Activated CD8-positive, alpha-beta memory T cell treated with anti-CD3 and anti-CD28 coated beads, Interleukin-2, amount 50 U/mL, for 24 hours (primary cell): ENCODE measurements at regions not wholly inside any gene's neighbourhood (a gene's known extent, or its start where the extent isn't known, plus 50 kb on each side); places are given as distances from the start of the nearest gene placed in this dataset.

ENCODE experiments used
- DNase-seq: peaks from one replicate; pipeline ENCODE4 v3.0.0-alpha.2; 2020; ENCODE audit errors: extremely low read depth

DNA sequence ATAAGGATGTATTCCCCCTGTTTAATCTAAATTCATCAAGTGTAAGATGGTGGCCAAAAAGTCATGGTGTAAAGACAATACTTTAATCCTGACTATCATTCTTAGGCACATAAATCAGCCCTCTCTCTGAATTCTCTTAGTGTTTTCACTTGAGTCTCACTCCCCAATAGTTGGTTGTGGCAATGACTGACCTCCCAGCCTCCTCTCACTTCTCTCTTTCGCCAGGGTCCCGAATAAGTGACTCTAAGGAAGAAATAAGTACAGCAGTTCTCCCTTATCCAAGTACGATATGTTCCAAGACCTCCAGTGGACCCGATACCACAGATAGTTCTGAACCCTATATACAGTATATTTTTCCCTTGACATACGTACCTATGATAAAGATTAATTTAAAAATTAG is 335.3 kb downstream of the MAF start:
- no peak for DNase-seq

GRCh38 chr16:79264237-79265109 is 336.1 kb downstream of the MAF start:
- DNase-seq, result no peak

DNA sequence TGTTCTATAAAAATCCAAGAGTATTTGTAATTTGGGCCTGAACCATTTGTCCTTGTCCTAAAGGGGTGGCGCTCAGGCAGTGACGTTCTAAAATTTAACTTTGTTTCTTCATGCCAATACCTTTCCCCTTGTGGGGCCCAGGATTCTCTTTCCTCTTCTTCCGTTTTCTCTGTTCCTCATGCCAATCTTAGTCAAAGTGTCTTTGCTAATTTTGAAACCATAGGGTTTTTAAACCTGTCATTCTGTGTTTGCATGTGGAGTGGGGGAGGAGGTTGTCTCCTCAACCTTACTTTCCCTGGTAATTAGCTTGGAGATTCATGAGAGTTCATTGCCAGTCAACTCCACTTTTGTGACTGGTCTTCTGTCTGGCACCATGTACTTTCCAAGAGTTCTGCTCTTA is 337.1 kb downstream of the MAF start:
- DNase-seq, result no peak
